Glutamatergic neuron (in vitro differentiated cells): ENCODE measurements at regions not wholly inside any gene's neighbourhood (a gene's known extent, or its start where the extent isn't known, plus 50 kb on each side); places are given as distances from the start of the nearest gene placed in this dataset.

Experiments
- DNase-seq: peaks from one replicate; pipeline ENCODE4 v3.0.0; 2022
- H3K27ac Mint-ChIP-seq: one replicate; pipeline ENCODE4 v1.8.0; 2020; ENCODE audit warnings: mild to moderate bottlenecking, mixed read lengths, inconsistent platforms; ENCODE audit not compliant: unreplicated experiment
- H3K27me3 Mint-ChIP-seq: one replicate; pipeline ENCODE4 v1.8.0; 2020; ENCODE audit warnings: mild to moderate bottlenecking, moderate library complexity, mixed read lengths, inconsistent platforms; ENCODE audit not compliant: unreplicated experiment
- H3K36me3 Mint-ChIP-seq: one replicate; pipeline ENCODE4 v1.8.0; 2020; ENCODE audit warnings: mild to moderate bottlenecking, mixed read lengths, inconsistent platforms; ENCODE audit not compliant: unreplicated experiment
- H3K4me1 Mint-ChIP-seq: one replicate; pipeline ENCODE4 v1.8.0; 2020; ENCODE audit warnings: mild to moderate bottlenecking, low read depth, mixed read lengths, inconsistent platforms; ENCODE audit not compliant: unreplicated experiment
- H3K4me3 Mint-ChIP-seq: one replicate; pipeline ENCODE4 v1.8.0; 2020; ENCODE audit warnings: mild to moderate bottlenecking, mixed read lengths, inconsistent platforms; ENCODE audit not compliant: unreplicated experiment
- H3K9me3 Mint-ChIP-seq: one replicate; pipeline ENCODE4 v1.8.0; 2020; ENCODE audit warnings: mild to moderate bottlenecking, moderate library complexity, mixed read lengths, inconsistent platforms; ENCODE audit not compliant: unreplicated experiment
- CTCF ChIP-seq: fragments of 200-600 bp; sonication (generic); IDR thresholded peaks from one replicate; pipeline ENCODE4 v1.5.0; 2021; ENCODE audit not compliant: partially characterized antibody, unreplicated experiment

GRCh38 chr5:40360685-40361084 is 319.0 kb upstream of the PTGER4 start:
- H3K36me3 Mint-ChIP-seq = no peaks in the 10 kb centered on the region
- H3K27me3 Mint-ChIP-seq = peaks cover 3% of the 10 kb centered on the region
- H3K27ac Mint-ChIP-seq = no peak overlapping the region
- H3K4me1 Mint-ChIP-seq = no peaks in the 10 kb centered on the region
- no peaks in the 10 kb centered on the region for H3K9me3 Mint-ChIP-seq
- DNase-seq = no peak
- H3K4me3 Mint-ChIP-seq = no peak overlapping the region
- TF ChIP-seq CTCF = no peak

GRCh38 chr5:40359832-40360231 is 319.9 kb upstream of the PTGER4 start:
- Mint-ChIP-seq H3K27ac (no peak overlapping the region), H3K9me3 (no peaks in the 10 kb centered on the region), H3K36me3 (no peaks in the 10 kb centered on the region), H3K4me3 (no peak overlapping the region), H3K27me3 (peaks cover 3% of the 10 kb centered on the region), H3K4me1 (no peaks in the 10 kb centered on the region)
- no peak for TF ChIP-seq CTCF
- DNase-seq = no peak

- Mint-ChIP-seq H3K27ac (no peak overlapping the region), H3K27me3 (peaks cover 3% of the 10 kb centered on the region), H3K36me3 (no peaks in the 10 kb centered on the region), H3K4me1 (no peaks in the 10 kb centered on the region), H3K4me3 (no peak overlapping the region), H3K9me3 (no peaks in the 10 kb centered on the region)
- no peak for DNase-seq
- TF ChIP-seq CTCF = no peak
Observed at GRCh38 chr5:40359093-40359492, 320.6 kb upstream of the PTGER4 start.

GRCh38 chr5:40356248-40356647 is 323.5 kb upstream of the PTGER4 start:
- no peaks in the 10 kb centered on the region for H3K4me1 Mint-ChIP-seq
- H3K36me3 Mint-ChIP-seq = no peaks in the 10 kb centered on the region
- DNase-seq = no peak
- no peak overlapping the region for H3K4me3 Mint-ChIP-seq
- H3K27me3 Mint-ChIP-seq = peaks cover 1% of the 10 kb centered on the region
- no peak overlapping the region for H3K27ac Mint-ChIP-seq
- H3K9me3 Mint-ChIP-seq = peaks cover 2% of the 10 kb centered on the region
- TF ChIP-seq CTCF = no peak

- Mint-ChIP-seq H3K36me3 (no peaks in the 10 kb centered on the region), H3K9me3 (peaks cover 2% of the 10 kb centered on the region), H3K4me3 (no peak overlapping the region), H3K27me3 (peaks cover 1% of the 10 kb centered on the region), H3K27ac (no peak overlapping the region), H3K4me1 (no peaks in the 10 kb centered on the region)
- no peak for DNase-seq
- TF ChIP-seq CTCF = no peak
Observed at GRCh38 chr5:40355846-40356245, 323.9 kb upstream of the PTGER4 start.
